PC-3 (cell line): ENCODE measurements at regions not wholly inside any gene's neighbourhood (a gene's known extent, or its start where the extent isn't known, plus 50 kb on each side); places are given as distances from the start of the nearest gene placed in this dataset.

ENCODE experiments used
- ATAC-seq: fragments of 200-7000 bp; cut with Tn5 transposase; 2 replicates; pipeline ENCODE4 v1.9.1; 2020; ENCODE audit warnings: mild to moderate bottlenecking, moderate library complexity
- BruUV-seq: library from RNA; stranded (reverse); fragments of 400-500 nt; replicated peaks from 2 replicates; lab custom pipeline; 2021; lab: Mats Ljungman, UMichigan
- CTCF ChIA-PET: fragments of 300-600 bp; sonication (Branson Sonifier 250); formaldehyde crosslinking; loops from one replicate; lab custom pipeline; 2022; ENCODE audit warnings: antibody characterized with exemption; lab: Charles Lee
- POLR2A ChIA-PET: fragments of 300-600 bp; sonication (Branson Sonifier 250); formaldehyde crosslinking; loops from one replicate; lab custom pipeline; 2022; ENCODE audit warnings: antibody characterized with exemption; ENCODE audit not compliant: unreplicated experiment; lab: Charles Lee
- DNase-seq: peaks from one replicate; pipeline ENCODE4 v3.0.0-alpha.2; 2015
- H2AFZ ChIP-seq: fragments of 300-600 bp; sonication (generic); 2 replicates; pipeline ENCODE4 v1.6.0; 2016; ENCODE audit warnings: antibody characterized with exemption, low read length
- H3F3A ChIP-seq: fragments of 300-600 bp; sonication (generic); one replicate; pipeline ENCODE4 v1.6.0; 2017; ENCODE audit warnings: antibody characterized with exemption, low read length, control low read depth, mild to moderate bottlenecking; ENCODE audit not compliant: unreplicated experiment
- H3K27ac ChIP-seq: fragments of 300-600 bp; sonication (generic); 2 replicates; pipeline ENCODE4 v1.5.1; 2016; ENCODE audit warnings: mild to moderate bottlenecking, low read length
- H3K27me3 ChIP-seq: fragments of 300-600 bp; sonication (generic); 2 replicates; pipeline ENCODE4 v1.6.1; 2016; ENCODE audit warnings: low read length, mixed read lengths
- H3K36me3 ChIP-seq: fragments of 300-600 bp; sonication (generic); 2 replicates; pipeline ENCODE4 v1.6.1; 2016; ENCODE audit warnings: low read depth, mixed run types, low read length, mixed read lengths
- H3K4me1 ChIP-seq: fragments of 300-600 bp; sonication (generic); 2 replicates; pipeline ENCODE4 v1.5.1; 2016; ENCODE audit warnings: low read length; ENCODE audit not compliant: insufficient read depth
- H3K4me2 ChIP-seq: fragments of 300-600 bp; sonication (generic); 2 replicates; pipeline ENCODE4 v1.6.0; 2016; ENCODE audit warnings: low read length
- H3K4me3 ChIP-seq: fragments of 300-600 bp; sonication (generic); 2 replicates; pipeline ENCODE4 v1.5.1; 2016; ENCODE audit warnings: mild to moderate bottlenecking, low read length, mixed read lengths
- H3K79me2 ChIP-seq: fragments of 300-600 bp; sonication (generic); 2 replicates; pipeline ENCODE4 v1.6.1; 2017; ENCODE audit warnings: low read length, mixed read lengths
- H3K9ac ChIP-seq: fragments of 300-600 bp; sonication (generic); 2 replicates; pipeline ENCODE4 v1.6.0; 2016; ENCODE audit warnings: mild to moderate bottlenecking, low read length
- H3K9me2 ChIP-seq: fragments of 300-600 bp; sonication (generic); replicated peaks from 2 replicates; pipeline ENCODE4 v1.6.1; 2016; ENCODE audit warnings: mixed run types, low read length, mixed read lengths
- H3K9me3 ChIP-seq: fragments of 300-600 bp; sonication (generic); 2 replicates; pipeline ENCODE4 v1.6.1; 2016; ENCODE audit warnings: low read length, mixed read lengths
- H4K20me1 ChIP-seq: fragments of 300-600 bp; sonication (generic); 2 replicates; pipeline ENCODE4 v1.6.1; 2016; ENCODE audit warnings: low read length, mixed read lengths
- EZH2 ChIP-seq: fragments of 300-600 bp; sonication (generic); IDR thresholded peaks from one replicate; pipeline ENCODE4 v1.6.1; 2017; ENCODE audit warnings: antibody characterized with exemption, mild to moderate bottlenecking, low read length; ENCODE audit not compliant: unreplicated experiment
- EZH2phosphoT487 ChIP-seq: fragments of 300-600 bp; sonication (generic); IDR thresholded peaks from 2 replicates; pipeline ENCODE4 v1.6.1; 2018; ENCODE audit warnings: mild to moderate bottlenecking, antibody characterized with exemption, low read length, borderline replicate concordance
- intact Hi-C: fragments of 100-400 bp; cut with micrococcal nuclease; formaldehyde crosslinking; loops from 2 replicates; pipeline ENCODE4 v1.9.0; 2023
- TF ChIP-seq, protein P1 (sequence below): fragments of 300-600 bp; sonication (generic); conservative IDR thresholded peaks from 2 replicates; pipeline ENCODE4 v1.5.1; 2017; ENCODE audit warnings: antibody characterized with exemption, low read depth, mild to moderate bottlenecking, low read length

- Histone ChIP-seq H3K4me1 (no peaks in the 10 kb centered on the region), H3F3A (no peaks in the 10 kb centered on the region), H2AFZ (no peak overlapping the region), H3K9me2 (no peaks in the 10 kb centered on the region), H3K4me3 (no peak overlapping the region), H3K27ac (no peak overlapping the region), H3K27me3 (peaks cover 2% of the 10 kb centered on the region; the same call in 1 of the 2 replicates), H4K20me1 (no peaks in the 10 kb centered on the region), H3K9ac (no peak overlapping the region), H3K4me2 (no peak overlapping the region), H3K9me3 (no peaks in the 10 kb centered on the region), H3K79me2 (no peaks in the 10 kb centered on the region), H3K36me3 (no peaks in the 10 kb centered on the region)
- intact Hi-C loops: no loop called here
- TF ChIP-seq, protein P1, sequence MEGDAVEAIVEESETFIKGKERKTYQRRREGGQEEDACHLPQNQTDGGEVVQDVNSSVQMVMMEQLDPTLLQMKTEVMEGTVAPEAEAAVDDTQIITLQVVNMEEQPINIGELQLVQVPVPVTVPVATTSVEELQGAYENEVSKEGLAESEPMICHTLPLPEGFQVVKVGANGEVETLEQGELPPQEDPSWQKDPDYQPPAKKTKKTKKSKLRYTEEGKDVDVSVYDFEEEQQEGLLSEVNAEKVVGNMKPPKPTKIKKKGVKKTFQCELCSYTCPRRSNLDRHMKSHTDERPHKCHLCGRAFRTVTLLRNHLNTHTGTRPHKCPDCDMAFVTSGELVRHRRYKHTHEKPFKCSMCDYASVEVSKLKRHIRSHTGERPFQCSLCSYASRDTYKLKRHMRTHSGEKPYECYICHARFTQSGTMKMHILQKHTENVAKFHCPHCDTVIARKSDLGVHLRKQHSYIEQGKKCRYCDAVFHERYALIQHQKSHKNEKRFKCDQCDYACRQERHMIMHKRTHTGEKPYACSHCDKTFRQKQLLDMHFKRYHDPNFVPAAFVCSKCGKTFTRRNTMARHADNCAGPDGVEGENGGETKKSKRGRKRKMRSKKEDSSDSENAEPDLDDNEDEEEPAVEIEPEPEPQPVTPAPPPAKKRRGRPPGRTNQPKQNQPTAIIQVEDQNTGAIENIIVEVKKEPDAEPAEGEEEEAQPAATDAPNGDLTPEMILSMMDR: no peak
- TF ChIP-seq EZH2phosphoT487: no peak
- TF ChIP-seq EZH2: no peak
- BruUV-seq: no TSS peak
- CTCF ChIA-PET: interaction anchor here (0.6 kb wide), 1 partner anchor 151 kb away, joined by 3 read pairs; no protein-coding TSS in a partner anchor
- POLR2A ChIA-PET: no interaction called here
- DNase-seq (no peak), ATAC-seq (no peak)
These were observed 68.4 kb upstream of the TOPAZ1 start for GRCh38 chr3:44173263-44173662.

DNA sequence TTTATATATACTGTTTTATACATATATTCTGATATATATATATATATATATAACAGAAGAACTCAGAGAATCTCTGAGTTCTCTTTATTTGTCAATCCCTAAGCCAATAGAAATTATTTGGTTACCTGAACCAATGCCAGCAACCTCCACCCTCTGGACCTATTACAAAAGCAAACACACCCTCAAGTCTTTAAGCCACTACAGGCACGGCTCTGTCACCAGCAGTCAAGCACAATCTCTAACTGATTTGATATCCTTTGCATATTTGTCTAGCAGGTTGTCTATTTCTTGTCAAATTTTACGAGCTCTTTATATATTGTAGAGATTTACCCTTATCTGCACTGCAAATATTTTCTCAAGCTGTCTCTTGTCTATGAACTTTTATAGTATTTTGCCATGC, 66.6 kb upstream of the TOPAZ1 start:
- Histone ChIP-seq H3K9me3 (no peaks in the 10 kb centered on the region), H3K27ac (no peak overlapping the region), H3K4me1 (no peaks in the 10 kb centered on the region), H4K20me1 (no peaks in the 10 kb centered on the region), H3F3A (no peaks in the 10 kb centered on the region), H3K9me2 (no peaks in the 10 kb centered on the region), H2AFZ (no peak overlapping the region), H3K4me2 (no peak overlapping the region), H3K79me2 (no peaks in the 10 kb centered on the region), H3K9ac (no peak overlapping the region), H3K27me3 (peaks cover 2% of the 10 kb centered on the region; the same call in 1 of the 2 replicates), H3K36me3 (no peaks in the 10 kb centered on the region), H3K4me3 (no peak overlapping the region)
- TF ChIP-seq EZH2 (no peak), EZH2phosphoT487 (no peak)
- TF ChIP-seq, protein P1: no peak
- intact Hi-C loops: no loop called here
- BruUV-seq: no TSS peak
- ATAC-seq: no peak
- ChIA-PET CTCF (no interaction called here), POLR2A (no interaction called here)
- no peak for DNase-seq

DNA sequence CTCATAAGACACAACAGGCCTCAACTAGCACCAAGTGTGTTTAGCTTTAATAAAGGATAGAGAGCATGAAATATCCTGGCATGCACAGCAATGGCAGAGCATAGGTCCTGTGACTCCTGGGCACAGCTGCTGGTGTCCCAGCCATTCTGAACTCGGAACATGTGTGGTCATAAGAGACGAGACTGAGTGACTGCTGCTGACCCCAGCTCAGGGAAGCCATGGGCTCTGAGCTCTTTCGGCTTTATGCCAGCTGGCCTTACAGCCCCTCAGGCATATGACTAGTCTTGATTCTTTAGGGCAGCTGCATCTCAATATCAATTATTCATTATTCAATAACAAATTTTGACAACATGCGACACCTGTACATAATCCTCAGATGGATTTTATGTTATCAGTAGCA, 62.4 kb upstream of the TOPAZ1 start:
- ATAC-seq: no peak
- no peak overlapping the region for H3K27ac ChIP-seq
- CTCF ChIA-PET: no interaction called here
- no peaks in the 10 kb centered on the region for H3K9me2 ChIP-seq
- H2AFZ ChIP-seq: no peak overlapping the region
- H3K9me3 ChIP-seq: no peaks in the 10 kb centered on the region
- H3K79me2 ChIP-seq: no peaks in the 10 kb centered on the region
- no peaks in the 10 kb centered on the region for H3K36me3 ChIP-seq
- BruUV-seq: no TSS peak
- no peaks in the 10 kb centered on the region for H4K20me1 ChIP-seq
- 0 out of 2 replicates have a peak, but pooled peaks cover 2% of the 10 kb centered on the region for H3K27me3 ChIP-seq
- H3F3A ChIP-seq: no peaks in the 10 kb centered on the region
- no peak overlapping the region for H3K4me3 ChIP-seq
- intact Hi-C loops: no loop called here
- POLR2A ChIA-PET: no interaction called here
- no peak overlapping the region for H3K4me2 ChIP-seq
- TF ChIP-seq EZH2phosphoT487: no peak
- TF ChIP-seq EZH2: no peak
- TF ChIP-seq, protein P1: no peak
- DNase-seq: no peak
- no peak overlapping the region for H3K9ac ChIP-seq
- no peaks in the 10 kb centered on the region for H3K4me1 ChIP-seq
